GM21367 (cell line): ENCODE measurements at regions not wholly inside any gene's neighbourhood (a gene's known extent, or its start where the extent isn't known, plus 50 kb on each side); places are given as distances from the start of the nearest gene placed in this dataset.

Experiments
- ATAC-seq: cut with Tn5 transposase; IDR thresholded peaks from one replicate; pipeline ENCODE4 v1.9.1; 2021; ENCODE audit not compliant: unreplicated experiment

GRCh38 chr4:124333466-124333865, 379.1 kb downstream of the ANKRD50 start:
- ATAC-seq, result no peak

- peak; percentile 75 for ATAC-seq
Measured at GRCh38 chr4:124334119-124334518, 378.4 kb downstream of the ANKRD50 start.

DNA sequence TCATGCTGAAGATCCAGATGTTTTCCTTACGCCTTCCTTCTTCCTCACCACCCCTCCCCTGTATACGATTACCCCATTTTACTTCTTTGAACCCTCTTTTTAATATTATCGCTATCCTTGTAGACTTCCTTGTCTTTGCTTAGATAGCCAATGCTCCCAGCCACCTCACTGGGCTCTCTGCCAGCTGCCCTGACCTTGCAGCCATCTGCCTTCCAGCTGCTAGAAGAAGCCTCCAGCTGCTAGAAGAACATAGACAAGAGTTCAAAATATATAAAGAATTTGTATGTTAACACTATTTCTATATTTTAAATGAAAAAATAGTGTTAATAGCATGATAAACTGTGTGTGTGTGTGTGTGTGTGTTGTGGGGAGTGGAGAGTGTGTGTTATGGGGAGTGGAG, 374.7 kb downstream of the ANKRD50 start:
- no peak for ATAC-seq

- no peak for ATAC-seq
Measured at GRCh38 chr4:124343661-124344171, 368.8 kb downstream of the ANKRD50 start.

DNA sequence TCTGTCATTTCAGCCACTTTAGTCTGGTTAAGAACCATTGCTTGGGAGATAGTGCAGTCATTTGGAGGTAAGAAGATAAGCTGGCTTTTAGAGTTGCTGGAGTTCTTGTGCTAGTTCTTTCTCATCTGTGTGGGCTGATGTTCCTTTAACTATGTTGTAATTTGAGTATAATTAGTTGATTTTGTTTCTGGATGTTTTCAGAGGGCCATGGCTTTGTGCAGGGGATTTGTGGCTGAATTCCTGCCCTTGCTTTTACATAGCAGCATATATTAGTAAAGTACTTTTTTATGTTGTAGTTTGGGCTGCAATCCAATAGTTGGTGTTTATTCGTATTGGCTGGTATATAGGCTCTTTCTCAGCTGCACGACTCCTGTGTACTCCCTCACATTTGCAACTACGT, 339.6 kb downstream of the ANKRD50 start:
- no peak for ATAC-seq

GRCh38 chr4:124386163-124386562, 326.4 kb downstream of the ANKRD50 start:
- no peak for ATAC-seq

- no peak for ATAC-seq
Measured at GRCh38 chr4:124386648-124387047, 325.9 kb downstream of the ANKRD50 start.

- no peak for ATAC-seq
Measured at GRCh38 chr4:124389591-124389990, 322.9 kb downstream of the ANKRD50 start.

DNA sequence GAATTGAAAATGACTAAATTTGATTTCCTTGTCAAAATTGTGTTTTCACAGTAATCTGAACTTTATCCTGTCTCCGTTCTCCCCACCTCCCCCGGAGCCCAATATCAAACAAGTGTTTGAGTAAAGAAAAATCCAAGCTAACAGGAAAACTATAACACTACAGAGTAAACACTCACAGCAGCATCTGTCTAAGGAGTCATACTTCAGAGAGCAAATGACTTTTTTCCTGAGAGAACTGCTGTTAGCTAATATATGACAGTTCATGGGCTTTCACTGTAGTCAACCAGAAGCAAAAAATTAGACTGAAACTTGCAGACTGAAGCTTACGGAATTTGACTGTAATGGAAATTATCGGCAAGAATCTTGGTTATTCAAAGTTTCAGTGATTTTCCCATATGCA, 321.7 kb downstream of the ANKRD50 start:
- ATAC-seq, result no peak

DNA sequence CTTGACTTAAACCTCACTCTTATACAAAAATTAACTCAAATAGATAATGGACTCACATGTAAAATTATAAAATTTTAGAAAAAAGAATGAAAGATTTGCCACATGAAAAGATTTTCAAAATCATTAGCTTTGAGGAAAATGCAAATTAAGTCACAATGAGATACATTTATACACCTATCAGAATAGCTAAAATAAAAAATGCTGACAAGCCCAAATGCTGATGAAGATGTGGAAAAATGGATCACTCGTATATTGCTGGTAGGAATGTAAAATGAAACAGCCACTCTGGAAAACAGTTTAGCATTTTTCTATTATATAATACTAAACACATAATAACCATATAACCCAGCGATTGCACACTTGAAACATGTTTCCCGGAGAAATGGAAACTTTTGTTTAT, 316.2 kb downstream of the ANKRD50 start:
- no peak for ATAC-seq

DNA sequence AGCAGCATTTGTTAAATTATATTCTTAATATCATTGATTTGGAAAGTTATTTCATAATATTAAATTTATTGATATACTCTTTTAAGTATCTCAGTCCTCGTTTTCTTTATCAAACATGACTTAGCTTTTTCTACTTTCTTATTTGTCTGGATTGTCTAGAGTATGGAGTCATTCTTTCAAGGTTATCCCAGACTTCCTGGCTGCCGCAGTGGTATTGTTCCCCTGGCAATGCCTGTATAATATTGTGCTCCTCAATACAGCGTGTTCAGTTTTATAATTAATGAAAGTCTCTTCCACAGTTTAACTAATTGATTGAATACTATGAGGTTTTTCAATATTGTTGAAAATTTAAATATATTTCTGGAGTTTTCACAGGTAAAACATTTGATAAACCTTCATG, 310.9 kb downstream of the ANKRD50 start:
- ATAC-seq, result no peak

DNA sequence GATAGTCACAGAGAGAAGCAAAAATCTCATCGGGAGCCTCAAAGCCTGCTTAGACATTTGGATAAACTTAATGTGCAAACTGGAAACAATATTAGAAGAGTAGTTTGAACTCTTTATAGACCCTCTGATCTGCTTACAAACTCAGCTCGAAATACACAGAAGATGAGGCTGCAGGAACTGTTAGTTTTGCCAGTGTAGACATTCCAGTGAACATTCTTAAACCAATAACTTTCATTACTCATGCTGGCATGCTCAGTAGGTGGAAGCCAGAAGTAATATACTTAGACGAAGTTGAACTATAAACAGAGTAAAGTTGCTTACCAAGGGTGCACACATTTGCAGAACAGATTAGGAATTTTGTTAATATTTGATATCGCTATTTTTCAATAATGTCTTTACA, 303.5 kb downstream of the ANKRD50 start:
- ATAC-seq, result no peak

DNA sequence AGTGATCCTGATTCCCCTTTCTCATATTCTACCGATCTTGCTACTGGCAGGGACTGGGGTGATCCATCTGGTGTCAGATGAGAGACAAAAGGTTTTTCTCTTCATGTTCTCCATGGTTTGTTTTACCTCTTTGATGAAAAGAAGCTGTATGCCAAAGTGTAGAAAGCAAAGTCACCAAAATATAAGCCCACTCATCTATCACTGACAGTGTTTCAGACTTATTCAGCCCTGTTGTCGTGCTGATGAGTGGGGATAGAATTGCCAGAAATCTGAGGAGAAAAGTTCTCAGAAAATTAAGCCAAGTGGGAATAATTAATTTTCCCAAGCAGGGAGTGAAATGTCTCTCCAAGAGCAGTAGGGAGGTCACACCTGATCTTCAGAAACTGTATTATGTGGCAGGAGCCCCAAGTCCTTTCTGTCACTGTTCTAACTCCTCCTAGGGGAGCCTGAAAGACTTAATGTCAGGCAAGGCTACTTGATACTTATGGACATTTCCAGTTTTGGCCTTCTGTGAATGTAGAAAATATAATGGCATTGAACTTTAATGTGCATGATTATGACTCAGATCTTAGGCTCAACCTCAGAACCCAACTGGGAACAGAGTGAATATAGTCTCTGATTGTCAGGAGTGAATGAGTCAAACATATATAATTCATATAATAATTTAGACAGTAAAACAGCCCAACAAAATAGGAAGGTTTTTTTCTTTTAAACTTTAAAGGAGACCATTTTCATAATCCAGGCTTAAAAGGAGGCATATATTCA, 298.1 kb downstream of the ANKRD50 start:
- no peak for ATAC-seq

- ATAC-seq, result no peak
Measured at GRCh38 chr4:124415146-124415545, 297.4 kb downstream of the ANKRD50 start.

- ATAC-seq, result no peak
Measured at GRCh38 chr4:124417371-124417770, 295.2 kb downstream of the ANKRD50 start.

DNA sequence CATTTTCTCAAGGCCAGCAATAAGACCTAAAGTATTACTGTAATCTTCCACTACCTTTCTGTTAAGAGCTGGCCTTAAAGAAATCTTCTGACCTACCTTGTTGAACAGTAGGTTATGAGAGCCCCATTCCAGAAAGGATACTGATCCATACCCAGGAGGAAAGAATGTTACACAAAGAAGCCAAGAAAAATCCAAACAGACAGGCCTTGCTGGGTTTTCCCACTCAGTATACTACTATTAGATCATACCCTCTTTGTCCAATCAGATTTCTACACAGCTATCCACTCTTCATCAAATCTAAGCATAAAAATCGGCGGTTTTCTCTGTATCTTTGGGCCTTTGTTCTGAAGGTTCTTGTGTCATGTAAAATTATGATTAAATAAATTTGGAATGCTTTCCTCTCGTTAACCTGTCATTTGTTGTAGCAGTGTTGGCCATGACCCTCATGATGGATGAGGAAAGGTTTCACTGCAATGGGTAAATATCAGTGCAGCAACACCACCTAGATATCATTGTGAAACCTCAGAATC, 292.3 kb downstream of the ANKRD50 start:
- ATAC-seq, result no peak

- ATAC-seq, result no peak
Measured at GRCh38 chr4:124423160-124423559, 289.4 kb downstream of the ANKRD50 start.

- no peak for ATAC-seq
Measured at GRCh38 chr4:124426279-124426678, 286.3 kb downstream of the ANKRD50 start.

GRCh38 chr4:124427095-124427767, 285.3 kb downstream of the ANKRD50 start:
- ATAC-seq, result no peak

DNA sequence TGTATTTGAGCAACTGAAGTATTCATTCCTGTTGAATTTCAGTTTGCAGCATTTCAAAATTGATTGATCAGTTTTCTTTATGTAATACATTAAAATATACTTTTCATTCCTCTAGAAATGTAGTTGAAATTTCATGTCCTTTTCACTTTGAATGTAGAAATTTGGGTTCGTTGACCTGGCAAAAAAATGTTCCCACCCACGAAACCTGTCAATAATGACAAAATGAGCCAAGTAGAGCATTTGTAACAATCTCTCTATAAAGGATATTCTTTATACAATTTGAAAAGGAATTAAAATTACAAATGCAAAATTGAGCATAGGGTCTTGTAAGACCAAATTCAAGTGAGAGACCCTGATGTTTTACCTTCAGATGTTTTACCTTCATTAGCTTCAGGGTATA, 283.9 kb downstream of the ANKRD50 start:
- no peak for ATAC-seq

DNA sequence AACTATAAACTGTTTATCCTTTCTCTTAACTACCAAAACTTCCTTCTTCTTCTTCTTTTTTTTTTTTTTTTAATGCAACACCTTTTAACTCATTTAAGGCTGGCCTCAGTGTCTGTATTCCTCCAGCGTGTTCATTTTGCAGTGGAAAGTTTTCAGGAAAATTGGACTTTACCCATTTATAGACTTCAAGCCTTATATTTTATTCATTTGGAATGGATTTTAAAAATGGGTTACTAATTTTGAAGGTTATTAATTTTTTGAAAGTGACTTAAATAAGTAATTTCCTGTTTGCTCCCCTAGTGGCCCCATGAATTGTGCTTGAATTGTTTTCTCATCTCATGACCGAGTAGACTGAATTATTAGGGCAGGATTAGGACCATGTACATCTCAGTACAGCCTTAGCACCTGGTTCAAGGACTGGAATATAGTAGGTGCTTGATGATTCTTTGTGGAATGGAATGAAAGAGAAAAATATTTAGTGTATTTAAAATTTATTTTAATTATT, 282.7 kb downstream of the ANKRD50 start:
- no peak for ATAC-seq

GRCh38 chr4:124431653-124432192, 280.8 kb downstream of the ANKRD50 start:
- ATAC-seq, result no peak
